ENCODE measurements at regions not wholly inside any gene's neighbourhood (a gene's known extent, or its start where the extent isn't known, plus 50 kb on each side); places are given as distances from the start of the nearest gene placed in this dataset.

- H3K4me3 ChIP-seq (ENCODE audit: low read length), result no peak overlapping the region
- TF ChIP-seq ZNF274 (IDR thresholded peaks at IDR 0.05; ENCODE audit: low read depth, low read length), result no peak
Measured at GRCh38 chr5:97752871-97753270, 569.8 kb upstream of the RIOK2 start.

DNA sequence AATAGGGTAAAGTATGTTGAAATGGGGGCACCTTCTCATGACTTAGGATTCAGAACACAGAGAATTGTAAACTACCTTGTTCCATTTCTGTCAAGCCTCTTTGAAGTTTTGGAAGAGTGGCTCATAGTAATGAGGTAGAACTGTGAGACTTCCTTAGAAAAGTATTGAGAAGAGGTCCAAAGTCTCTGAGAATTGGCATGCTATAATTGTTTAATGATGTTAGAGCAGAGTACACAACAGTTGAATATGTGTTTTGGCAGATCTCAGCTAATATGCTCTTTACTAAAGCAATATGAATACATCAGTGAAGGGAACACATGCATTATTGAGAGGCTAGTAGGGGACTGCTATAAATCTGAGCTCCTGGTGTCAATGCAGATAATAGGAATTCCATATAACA lies 579.4 kb upstream of the RIOK2 start:
- TF ChIP-seq ZNF274 (IDR thresholded peaks at IDR 0.05; ENCODE audit: low read depth, low read length), result no peak
- no peak overlapping the region for H3K4me3 ChIP-seq (ENCODE audit: low read length)

DNA sequence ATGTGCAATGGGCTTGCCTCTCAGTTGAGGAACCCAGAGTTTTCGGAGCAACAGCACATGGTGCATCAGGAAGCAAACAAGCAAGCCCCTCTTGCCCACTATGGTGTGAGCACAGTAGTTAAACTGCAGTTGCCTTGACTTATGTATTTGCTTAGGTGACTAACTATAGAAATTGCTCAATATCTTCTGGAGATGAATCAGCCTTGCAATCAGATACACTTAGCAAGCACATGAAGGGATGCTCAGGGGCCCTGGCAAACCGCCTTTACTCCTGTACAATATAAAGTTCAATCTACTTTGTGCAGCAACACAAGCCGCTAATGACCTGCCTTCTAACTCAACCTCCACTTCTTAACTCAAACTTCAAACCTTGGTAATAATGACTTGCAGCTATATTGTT lies 581.7 kb upstream of the RIOK2 start:
- no peak overlapping the region for H3K4me3 ChIP-seq (ENCODE audit: low read length)
- TF ChIP-seq ZNF274 (IDR thresholded peaks at IDR 0.05; ENCODE audit: low read depth, low read length), result no peak

DNA sequence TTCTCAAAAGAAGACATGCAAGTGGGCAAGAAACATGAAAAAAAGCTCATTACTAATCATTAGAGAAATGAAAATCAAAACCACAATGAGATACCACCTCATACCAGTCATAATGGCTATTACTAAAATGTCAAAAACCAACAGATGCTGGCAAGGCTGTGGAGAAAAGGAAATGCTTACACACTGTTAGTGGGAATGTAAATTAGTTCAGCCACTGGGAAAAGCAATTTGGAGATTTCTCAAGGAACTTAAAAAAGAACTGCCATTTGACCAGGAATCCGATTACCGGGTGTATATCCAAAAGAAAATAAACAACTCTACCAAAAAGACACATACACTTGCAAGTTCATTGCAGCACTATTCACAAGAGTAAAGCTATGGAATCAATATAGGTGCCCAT lies 595.4 kb upstream of the RIOK2 start:
- TF ChIP-seq ZNF274 (IDR thresholded peaks at IDR 0.05; ENCODE audit: low read depth, low read length), result no peak
- H3K4me3 ChIP-seq (ENCODE audit: low read length), result no peak overlapping the region

GRCh38 chr5:97788369-97788768 lies 605.3 kb upstream of the RIOK2 start:
- TF ChIP-seq ZNF274 (IDR thresholded peaks at IDR 0.05; ENCODE audit: low read depth, low read length), result no peak
- no peak overlapping the region for H3K4me3 ChIP-seq (ENCODE audit: low read length)

- H3K4me3 ChIP-seq (ENCODE audit: low read length), result no peak overlapping the region
- no peak for TF ChIP-seq ZNF274 (IDR thresholded peaks at IDR 0.05; ENCODE audit: low read depth, low read length)
Measured at GRCh38 chr5:97797994-97798451, 615.0 kb upstream of the RIOK2 start.

GRCh38 chr5:97801461-97801860 lies 618.4 kb upstream of the RIOK2 start:
- no peak for TF ChIP-seq ZNF274 (IDR thresholded peaks at IDR 0.05; ENCODE audit: low read depth, low read length)
- no peak overlapping the region for H3K4me3 ChIP-seq (ENCODE audit: low read length)

GRCh38 chr5:97820138-97820537 lies 637.1 kb upstream of the RIOK2 start:
- H3K4me3 ChIP-seq (ENCODE audit: low read length), result no peak overlapping the region
- no peak for TF ChIP-seq ZNF274 (IDR thresholded peaks at IDR 0.05; ENCODE audit: low read depth, low read length)

DNA sequence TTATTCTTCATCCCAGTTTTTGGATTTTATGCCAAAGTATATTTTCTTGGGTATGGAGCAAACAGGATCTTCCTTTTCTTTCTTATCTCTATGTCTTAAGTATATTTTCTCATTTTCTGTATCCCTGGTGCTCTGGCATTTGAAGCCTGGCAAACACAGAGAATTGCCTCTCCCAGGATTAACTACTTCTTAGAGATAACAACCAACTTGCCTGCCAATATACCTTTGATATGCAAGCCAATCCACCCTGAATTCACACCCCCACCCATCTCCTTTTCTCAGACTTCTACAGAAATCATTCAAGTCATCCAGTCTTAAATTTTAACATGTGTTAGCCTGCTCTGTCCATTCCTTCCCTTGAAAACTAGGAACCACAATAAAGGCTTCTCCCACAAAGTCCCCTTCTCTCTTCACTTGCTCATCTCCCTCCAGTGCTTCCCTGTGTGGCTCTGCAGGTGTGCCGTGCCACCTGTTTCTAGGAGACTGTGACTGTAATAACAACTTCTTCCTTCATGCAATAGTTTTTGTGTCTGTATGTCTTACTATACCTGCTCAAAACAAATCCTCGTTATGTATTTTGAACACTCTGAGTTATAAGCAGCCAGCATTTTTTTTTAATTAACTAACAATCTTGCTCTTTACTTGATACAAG lies 649.7 kb upstream of the RIOK2 start:
- TF ChIP-seq ZNF274 (IDR thresholded peaks at IDR 0.05; ENCODE audit: low read depth, low read length), result no peak
- no peak overlapping the region for H3K4me3 ChIP-seq (ENCODE audit: low read length)

GRCh38 chr5:97834561-97834960 lies 651.5 kb upstream of the RIOK2 start:
- no peak overlapping the region for H3K4me3 ChIP-seq (ENCODE audit: low read length)
- no peak for TF ChIP-seq ZNF274 (IDR thresholded peaks at IDR 0.05; ENCODE audit: low read depth, low read length)

- no peak for TF ChIP-seq ZNF274 (IDR thresholded peaks at IDR 0.05; ENCODE audit: low read depth, low read length)
- no peak overlapping the region for H3K4me3 ChIP-seq (ENCODE audit: low read length)
Measured at GRCh38 chr5:97835112-97835511, 652.1 kb upstream of the RIOK2 start.

- H3K4me3 ChIP-seq (ENCODE audit: low read length), result no peak overlapping the region
- no peak for TF ChIP-seq ZNF274 (IDR thresholded peaks at IDR 0.05; ENCODE audit: low read depth, low read length)
Measured at GRCh38 chr5:97836816-97837215, 653.8 kb upstream of the RIOK2 start.

GRCh38 chr5:97838214-97838613 lies 655.2 kb upstream of the RIOK2 start:
- no peak for TF ChIP-seq ZNF274 (IDR thresholded peaks at IDR 0.05; ENCODE audit: low read depth, low read length)

DNA sequence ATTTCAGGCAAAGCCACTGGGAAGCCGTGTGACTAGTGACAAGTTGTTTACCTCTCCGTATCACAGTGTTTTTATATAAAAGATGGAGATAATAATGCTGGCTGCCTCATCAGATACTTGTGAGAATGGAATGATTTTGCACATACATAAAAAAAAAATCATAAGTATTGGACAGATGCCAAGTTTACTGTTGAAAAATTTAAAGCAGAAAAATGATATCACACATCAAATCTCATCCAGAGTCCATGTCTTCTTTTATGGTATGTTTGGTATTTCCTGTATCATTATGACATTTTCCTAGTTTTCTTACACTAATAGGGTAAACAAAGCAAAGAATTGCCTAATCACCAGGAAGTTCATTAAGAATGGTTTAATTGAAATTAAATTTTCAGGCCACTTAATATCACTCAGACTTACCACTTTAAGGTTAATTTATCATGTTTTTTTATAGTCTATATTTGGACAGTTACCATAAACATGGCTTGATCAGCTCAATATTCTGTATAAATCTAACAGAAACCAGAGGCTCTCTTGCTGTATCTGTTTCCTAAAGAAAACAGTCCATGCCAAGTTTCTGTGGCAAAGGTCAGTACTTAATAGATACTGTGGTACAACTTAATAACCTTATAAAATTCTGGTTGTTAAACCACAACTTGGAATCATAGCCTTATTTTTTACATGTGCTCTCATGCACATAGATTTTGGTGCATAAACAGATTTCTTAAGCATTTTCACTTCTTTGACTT lies 656.5 kb upstream of the RIOK2 start:
- no peak overlapping the region for H3K4me3 ChIP-seq (ENCODE audit: low read length)
- TF ChIP-seq ZNF274 (IDR thresholded peaks at IDR 0.05; ENCODE audit: low read depth, low read length), result no peak

More at GRCh38 chr5:97838214-97838613, 655.2 kb upstream of the RIOK2 start:
- no peak overlapping the region for H3K4me3 ChIP-seq (ENCODE audit: low read length)

DNA sequence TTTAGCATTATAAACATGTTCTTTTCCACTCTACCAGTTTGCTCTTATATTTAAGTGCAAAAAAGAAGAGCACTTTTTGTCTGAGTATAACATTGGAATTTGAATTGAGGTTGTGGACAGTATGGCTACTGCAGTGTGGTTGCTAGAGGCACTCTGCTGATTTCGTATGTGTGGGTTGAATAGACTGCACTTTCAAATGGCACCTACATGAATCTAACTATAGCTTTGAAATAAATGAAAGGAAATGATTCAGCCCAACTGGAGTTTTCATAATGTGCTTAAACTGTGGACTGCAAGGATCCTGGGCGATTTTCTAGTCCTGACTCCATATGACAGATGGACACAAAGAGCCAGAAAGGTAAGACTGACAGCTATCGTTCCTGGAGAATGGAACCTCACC lies 657.6 kb upstream of the RIOK2 start:
- TF ChIP-seq ZNF274 (IDR thresholded peaks at IDR 0.05; ENCODE audit: low read depth, low read length), result no peak
- no peak overlapping the region for H3K4me3 ChIP-seq (ENCODE audit: low read length)
